ENCODE measurements at regions not wholly inside any gene's neighbourhood (a gene's known extent, or its start where the extent isn't known, plus 50 kb on each side); places are given as distances from the start of the nearest gene placed in this dataset.

DNA sequence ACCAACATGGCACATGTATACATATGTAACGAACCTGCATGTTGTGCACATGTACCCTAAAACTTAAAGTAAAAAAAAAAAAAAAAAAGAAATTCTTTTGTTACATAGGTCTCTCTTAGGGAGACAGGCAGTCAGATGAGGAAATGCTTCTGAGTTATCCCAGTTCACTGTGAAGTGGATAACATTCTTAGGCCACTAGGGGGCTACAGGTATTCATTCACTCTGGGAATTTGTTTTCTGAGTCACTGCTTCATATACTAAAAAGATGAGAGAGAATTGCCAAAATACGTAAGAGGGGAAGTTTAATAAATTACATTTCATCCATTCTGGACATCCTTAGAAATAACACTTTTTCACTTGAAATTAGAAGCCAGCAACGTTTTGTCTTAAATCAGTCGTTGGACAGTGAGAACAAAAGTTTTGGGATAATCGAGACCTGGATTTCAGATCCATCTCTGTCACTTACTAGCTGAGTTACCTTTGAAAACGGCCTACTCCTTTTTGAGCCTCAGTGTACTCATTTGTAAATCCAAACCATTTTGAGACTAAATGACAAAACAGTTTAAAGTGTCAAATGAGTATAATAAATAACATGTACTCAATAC is 738.4 kb upstream of the ALCAM start:
- Histone ChIP-seq H4K20me1 (ENCODE audit: control insufficient read depth, insufficient read depth) (no peaks in the 10 kb centered on the region), H3K4me2 (ENCODE audit: control insufficient read depth, insufficient read depth) (no peak overlapping the region), H3K9ac (ENCODE audit: control insufficient read depth, insufficient read depth, low read length) (no peak overlapping the region), H3K4me1 (ENCODE audit: control insufficient read depth, insufficient read depth, low read length) (no peaks in the 10 kb centered on the region), H3K79me2 (ENCODE audit: control insufficient read depth, insufficient read depth, low read length) (no peaks in the 10 kb centered on the region), H3K4me3 (no peak overlapping the region), H3K27ac (ENCODE audit: control insufficient read depth, insufficient read depth) (no peak overlapping the region), H2AFZ (ENCODE audit: control insufficient read depth, low read depth, low read length) (no peak overlapping the region), H3K36me3 (ENCODE audit: control insufficient read depth in 2 of 2, insufficient read depth in 2 of 2, low read length in 1 of 2) (no peaks in the 10 kb centered on the region), H3K9me3 (replicated peaks; ENCODE audit: control insufficient read depth, insufficient read depth, low read length) (no peaks in the 10 kb centered on the region; the same call in 2 of the 3 replicates), H3K27me3 (replicated peaks in 1 of 2; ENCODE audit: control insufficient read depth in 2 of 2, insufficient read depth in 2 of 2, low read length in 1 of 2) (no peaks in the 10 kb centered on the region)
- CTCF ChIA-PET = interaction anchor here (0.6 kb wide), 1 partner anchor 900 kb away, joined by 4 read pairs; no protein-coding TSS in a partner anchor
- RAD21 ChIA-PET (ENCODE audit: unreplicated experiment) = no interaction called here
- ATAC-seq = peak; percentile 84
- POLR2A ChIA-PET = no interaction called here
- 26% methylated on average over 6 of the region's 6 CpGs for WGBS (ENCODE audit: insufficient coverage, insufficient replicate concordance, low lambda C conversion rate, missing lambda C conversion rate)
- no TSS peak for BruUV-seq (replicated peaks)
- DNase-seq (ENCODE audit: low read depth, low spot score) = no peak
- SMC1A ChIA-PET (ENCODE audit: uncharacterized antibody, unreplicated experiment) = interaction anchor here (0.6 kb wide), 1 partner anchor 891 kb away, joined by 3 read pairs; no protein-coding TSS in a partner anchor
- intact Hi-C loops (cut with micrococcal nuclease; ENCODE audit: unreplicated experiment) (loop anchor here (2.0 kb wide), 1 partner anchor 741 kb away; no protein-coding TSS in a partner anchor), in situ Hi-C loops (cut with MboI) (no loop called here)
- FAIRE-seq = no peak
- TF ChIP-seq NFXL1 (IDR thresholded peaks at IDR 0.05; ENCODE audit: borderline replicate concordance) (no peak), FOS (IDR thresholded peaks at IDR 0.05; ENCODE audit: borderline replicate concordance, extremely low read depth, insufficient read length) (no peak), RAD21 (IDR thresholded peaks at IDR 0.05; ENCODE audit: insufficient read depth, low read depth, low read length) (peak; percentile 61), ETV6 (conservative IDR thresholded peaks at IDR 0.05 in 1 of 2, IDR thresholded peaks at IDR 0.05 in 1 of 2; ENCODE audit: borderline replicate concordance in 1 of 2, low read depth in 1 of 2) (no peak), CBX5 (IDR thresholded peaks at IDR 0.05; ENCODE audit: low read depth) (no peak), NFYB (IDR thresholded peaks at IDR 0.05; ENCODE audit: insufficient read depth, low read depth, low read length) (no peak), POLR2A (IDR thresholded peaks at IDR 0.05; ENCODE audit: low read depth, low read length) (no peak), GATAD2B (conservative IDR thresholded peaks at IDR 0.05; ENCODE audit: low read depth) (no peak), SMC3 (IDR thresholded peaks at IDR 0.05; ENCODE audit: borderline replicate concordance, low read length) (peak; percentile 49; the same call in 1 of the 2 replicates), CHD1 (IDR thresholded peaks at IDR 0.05; ENCODE audit: low read depth, low read length) (no peak), EGR1 (IDR thresholded peaks at IDR 0.05; ENCODE audit: borderline replicate concordance in 1 of 2, low read depth in 2 of 2, low read length in 2 of 2) (no peak), YY1 (IDR thresholded peaks at IDR 0.05; ENCODE audit: low read depth, low read length) (no peak), ZNF274 (IDR thresholded peaks at IDR 0.05; ENCODE audit: insufficient read depth, insufficient read length) (no peak), ZBED1 (IDR thresholded peaks at IDR 0.05; ENCODE audit: borderline replicate concordance) (no peak), DPF2 (IDR thresholded peaks at IDR 0.05) (no peak), SREBF1 (IDR thresholded peaks at IDR 0.05; ENCODE audit: low read length) (no peak), TARDBP (IDR thresholded peaks at IDR 0.05; ENCODE audit: borderline replicate concordance) (no peak)
- TF ChIP-seq, protein P1, sequence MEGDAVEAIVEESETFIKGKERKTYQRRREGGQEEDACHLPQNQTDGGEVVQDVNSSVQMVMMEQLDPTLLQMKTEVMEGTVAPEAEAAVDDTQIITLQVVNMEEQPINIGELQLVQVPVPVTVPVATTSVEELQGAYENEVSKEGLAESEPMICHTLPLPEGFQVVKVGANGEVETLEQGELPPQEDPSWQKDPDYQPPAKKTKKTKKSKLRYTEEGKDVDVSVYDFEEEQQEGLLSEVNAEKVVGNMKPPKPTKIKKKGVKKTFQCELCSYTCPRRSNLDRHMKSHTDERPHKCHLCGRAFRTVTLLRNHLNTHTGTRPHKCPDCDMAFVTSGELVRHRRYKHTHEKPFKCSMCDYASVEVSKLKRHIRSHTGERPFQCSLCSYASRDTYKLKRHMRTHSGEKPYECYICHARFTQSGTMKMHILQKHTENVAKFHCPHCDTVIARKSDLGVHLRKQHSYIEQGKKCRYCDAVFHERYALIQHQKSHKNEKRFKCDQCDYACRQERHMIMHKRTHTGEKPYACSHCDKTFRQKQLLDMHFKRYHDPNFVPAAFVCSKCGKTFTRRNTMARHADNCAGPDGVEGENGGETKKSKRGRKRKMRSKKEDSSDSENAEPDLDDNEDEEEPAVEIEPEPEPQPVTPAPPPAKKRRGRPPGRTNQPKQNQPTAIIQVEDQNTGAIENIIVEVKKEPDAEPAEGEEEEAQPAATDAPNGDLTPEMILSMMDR (IDR thresholded peaks at IDR 0.05 in 2 of 3, conservative IDR thresholded peaks at IDR 0.05 in 1 of 3; ENCODE audit: control insufficient read depth in 2 of 3, extremely low read depth in 1 of 3, insufficient read depth in 1 of 3, low read depth in 3 of 3, low read length in 3 of 3) = peak; percentile 41 to 52 (median 50); a peak in 5 of 6 replicates
- TF ChIP-seq, protein P2, sequence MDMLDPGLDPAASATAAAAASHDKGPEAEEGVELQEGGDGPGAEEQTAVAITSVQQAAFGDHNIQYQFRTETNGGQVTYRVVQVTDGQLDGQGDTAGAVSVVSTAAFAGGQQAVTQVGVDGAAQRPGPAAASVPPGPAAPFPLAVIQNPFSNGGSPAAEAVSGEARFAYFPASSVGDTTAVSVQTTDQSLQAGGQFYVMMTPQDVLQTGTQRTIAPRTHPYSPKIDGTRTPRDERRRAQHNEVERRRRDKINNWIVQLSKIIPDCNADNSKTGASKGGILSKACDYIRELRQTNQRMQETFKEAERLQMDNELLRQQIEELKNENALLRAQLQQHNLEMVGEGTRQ (IDR thresholded peaks at IDR 0.05; ENCODE audit: borderline replicate concordance, low read depth, low read length) = no peak
- TF ChIP-seq, protein P3, sequence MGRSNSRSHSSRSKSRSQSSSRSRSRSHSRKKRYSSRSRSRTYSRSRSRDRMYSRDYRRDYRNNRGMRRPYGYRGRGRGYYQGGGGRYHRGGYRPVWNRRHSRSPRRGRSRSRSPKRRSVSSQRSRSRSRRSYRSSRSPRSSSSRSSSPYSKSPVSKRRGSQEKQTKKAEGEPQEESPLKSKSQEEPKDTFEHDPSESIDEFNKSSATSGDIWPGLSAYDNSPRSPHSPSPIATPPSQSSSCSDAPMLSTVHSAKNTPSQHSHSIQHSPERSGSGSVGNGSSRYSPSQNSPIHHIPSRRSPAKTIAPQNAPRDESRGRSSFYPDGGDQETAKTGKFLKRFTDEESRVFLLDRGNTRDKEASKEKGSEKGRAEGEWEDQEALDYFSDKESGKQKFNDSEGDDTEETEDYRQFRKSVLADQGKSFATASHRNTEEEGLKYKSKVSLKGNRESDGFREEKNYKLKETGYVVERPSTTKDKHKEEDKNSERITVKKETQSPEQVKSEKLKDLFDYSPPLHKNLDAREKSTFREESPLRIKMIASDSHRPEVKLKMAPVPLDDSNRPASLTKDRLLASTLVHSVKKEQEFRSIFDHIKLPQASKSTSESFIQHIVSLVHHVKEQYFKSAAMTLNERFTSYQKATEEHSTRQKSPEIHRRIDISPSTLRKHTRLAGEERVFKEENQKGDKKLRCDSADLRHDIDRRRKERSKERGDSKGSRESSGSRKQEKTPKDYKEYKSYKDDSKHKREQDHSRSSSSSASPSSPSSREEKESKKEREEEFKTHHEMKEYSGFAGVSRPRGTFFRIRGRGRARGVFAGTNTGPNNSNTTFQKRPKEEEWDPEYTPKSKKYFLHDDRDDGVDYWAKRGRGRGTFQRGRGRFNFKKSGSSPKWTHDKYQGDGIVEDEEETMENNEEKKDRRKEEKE (IDR thresholded peaks at IDR 0.05) = no peak
